Ovary (tissue), 3 donors: ENCODE measurements at regions not wholly inside any gene's neighbourhood (a gene's known extent, or its start where the extent isn't known, plus 50 kb on each side); places are given as distances from the start of the nearest gene placed in this dataset.

Source experiments
- CTCF ChIP-seq, 3 donors: fragments of 450-650 bp in 2 of 3; fragments of 200-600 bp in 1 of 3; IDR thresholded peaks; one replicate each; pipeline versions ENCODE4 v1.5.1 to v1.8.0; 2016 to 2022; ENCODE audit warnings: antibody characterized with exemption in 3 of 3, mild to moderate bottlenecking in 1 of 3
- EP300 ChIP-seq: sonication (generic); formaldehyde crosslinking; IDR thresholded peaks from one replicate; pipeline ENCODE4 v1.6.1; 2017; ENCODE audit warnings: antibody characterized with exemption
- POLR2A ChIP-seq: fragments of 450-650 bp; IDR thresholded peaks from one replicate; pipeline ENCODE4 v1.6.1; 2017; ENCODE audit warnings: antibody characterized with exemption, mild to moderate bottlenecking, moderate library complexity
- donor health status: DM: no; HTN: no; CAD: no.

GRCh38 chr7:132059141-132059540, 502.7 kb upstream of the PODXL start:
- no peak for TF ChIP-seq CTCF (IDR thresholded peaks at IDR 0.05)
- TF ChIP-seq EP300: no peak
- TF ChIP-seq POLR2A: no peak
